ENCODE measurements at regions not wholly inside any gene's neighbourhood (a gene's known extent, or its start where the extent isn't known, plus 50 kb on each side); places are given as distances from the start of the nearest gene placed in this dataset.

DNA sequence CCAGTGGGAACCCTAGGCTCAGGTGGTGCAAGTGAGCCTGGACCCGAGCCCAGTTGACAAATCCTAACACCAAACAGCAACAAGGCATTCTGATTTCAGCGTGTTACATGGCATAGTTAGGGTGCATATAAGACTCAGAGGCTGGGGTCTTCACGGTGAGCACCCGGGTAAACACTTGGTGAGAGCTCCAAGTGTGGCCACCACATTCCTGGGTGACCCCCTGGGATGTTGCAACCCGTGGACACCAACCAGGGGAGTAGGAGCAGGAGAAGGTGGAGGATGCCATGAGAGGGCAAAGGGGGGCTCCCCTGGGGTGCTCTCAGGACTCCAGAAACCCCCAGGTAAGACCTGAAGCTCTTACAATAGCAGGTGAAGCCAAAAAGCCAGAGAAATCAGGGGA is 69.9 kb upstream of the CDH5 start:
- Histone ChIP-seq H3K27ac (ENCODE audit: low read depth, low read length) (no peak overlapping the region), H4K91ac (replicated peaks; ENCODE audit: insufficient read length, low read length) (no peak overlapping the region), H3K9ac (replicated peaks in 1 of 4; ENCODE audit: extremely low read depth in 1 of 4, low read depth in 3 of 4, low read length in 3 of 4) (no peak overlapping the region), H3K4me2 (ENCODE audit: insufficient read depth in 1 of 2, low read depth in 2 of 2, low read length in 2 of 2) (no peak overlapping the region), H3K9me3 (ENCODE audit: insufficient read depth in 2 of 2, low read depth in 1 of 2, low read length in 1 of 2) (no peaks in the 10 kb centered on the region), H3K4ac (replicated peaks; ENCODE audit: insufficient read length, low read depth, low read length) (no peak overlapping the region), H3K4me1 (replicated peaks in 1 of 4; ENCODE audit: control insufficient read depth in 3 of 4, insufficient read depth in 4 of 4, low read length in 3 of 4) (no peaks in the 10 kb centered on the region), H3K27me3 (replicated peaks in 1 of 4; ENCODE audit: control insufficient read depth in 3 of 4, extremely low read depth in 1 of 4, insufficient read depth in 3 of 4, low read length in 3 of 4) (no peaks in the 10 kb centered on the region), H3K18ac (ENCODE audit: extremely low read depth, low read length) (no peak overlapping the region), H3K14ac (ENCODE audit: insufficient read length) (no peak overlapping the region), H2BK20ac (ENCODE audit: low read length) (no peak overlapping the region), H3K23ac (ENCODE audit: insufficient read length) (no peak overlapping the region), H3K79me1 (ENCODE audit: low read depth, low read length) (no peaks in the 10 kb centered on the region), H2AK5ac (ENCODE audit: low read depth, low read length) (no peak overlapping the region), H4K20me1 (replicated peaks in 1 of 2; ENCODE audit: control insufficient read depth in 1 of 2, insufficient read depth in 2 of 2, low read length in 2 of 2) (no peaks in the 10 kb centered on the region), H3K79me2 (ENCODE audit: control insufficient read depth in 1 of 2, insufficient read depth in 2 of 2, low read length in 2 of 2) (no peaks in the 10 kb centered on the region), H2BK12ac (ENCODE audit: low read depth, low read length) (no peak overlapping the region), H3K4me3 (ENCODE audit: extremely low read depth in 1 of 4, insufficient read depth in 2 of 4, low read depth in 3 of 4, low read length in 4 of 4) (no peak overlapping the region), H4K8ac (ENCODE audit: extremely low read depth, insufficient read depth, low read length) (no peak overlapping the region), H4K5ac (ENCODE audit: insufficient read length, low read depth, low read length) (no peak overlapping the region), H2AFZ (ENCODE audit: low read length) (no peak overlapping the region), H3K23me2 (ENCODE audit: low read depth, low read length) (no peaks in the 10 kb centered on the region), H2BK5ac (ENCODE audit: low read depth, low read length) (no peak overlapping the region), H2BK15ac (ENCODE audit: low read length) (no peak overlapping the region), H3K36me3 (ENCODE audit: control insufficient read depth in 2 of 4, insufficient read depth in 4 of 4, low read length in 3 of 4) (no peaks in the 10 kb centered on the region), H2BK120ac (replicated peaks; ENCODE audit: low read depth, low read length) (no peak overlapping the region), H3K56ac (replicated peaks; ENCODE audit: insufficient read length, low read depth, low read length) (no peak overlapping the region)
- WGBS, 2 experiments (ENCODE audit: extremely low coverage in 1 of 2, insufficient coverage in 1 of 2, insufficient read length in 1 of 2, insufficient replicate concordance in 2 of 2, low coverage in 1 of 2, low lambda C conversion rate in 2 of 2, missing lambda C conversion rate in 1 of 2) = 78% methylated on average over 5 of the region's 5 CpGs; no CpG with 5 or more reads in 1 of the 2 experiments
- CTCF ChIA-PET (ENCODE audit: partially characterized antibody) = interaction anchor here (1.7 to 2.1 kb wide), 2 partner anchors 18 to 21 kb away, joined by 5 to 10 read pairs; no protein-coding TSS in a partner anchor
- TF ChIP-seq RXRA (IDR thresholded peaks at IDR 0.05; ENCODE audit: insufficient read depth, low read depth, low read length) (no peak), SUZ12 (IDR thresholded peaks at IDR 0.05; ENCODE audit: low read length) (no peak), SP2 (IDR thresholded peaks at IDR 0.05; ENCODE audit: low read length) (no peak), ATF3 (IDR thresholded peaks at IDR 0.05; ENCODE audit: insufficient read depth, low read depth, low read length) (no peak), BACH1 (IDR thresholded peaks at IDR 0.05; ENCODE audit: low read length) (no peak), CREB1 (IDR thresholded peaks at IDR 0.05) (no peak)
- FAIRE-seq (no peak), DNase-seq (ENCODE audit: low read depth in 1 of 2, low spot score in 2 of 2) (no peak)
- POLR2A ChIA-PET (ENCODE audit: partially characterized antibody) = no interaction called here

All from H1 (cell line).